Epithelial cell of esophagus (primary cell): ENCODE measurements at regions not wholly inside any gene's neighbourhood (a gene's known extent, or its start where the extent isn't known, plus 50 kb on each side); places are given as distances from the start of the nearest gene placed in this dataset.

Source experiments
- DNase-seq: peaks from one replicate; pipeline ENCODE4 v3.0.0; 2010; ENCODE audit warnings: low read depth
- H3K4me3 ChIP-seq: 2 replicates; pipeline ENCODE4 v1.5.1; 2011; ENCODE audit warnings: mild to moderate bottlenecking, low read length, control low read depth
- TF ChIP-seq, protein P1 (sequence below): IDR thresholded peaks from 2 replicates; pipeline ENCODE4 v1.5.1; 2011; ENCODE audit warnings: low read depth, mild to moderate bottlenecking, low read length, control low read depth, inconsistent platforms; ENCODE audit not compliant: insufficient read depth; ENCODE audit errors: missing control alignments

DNA sequence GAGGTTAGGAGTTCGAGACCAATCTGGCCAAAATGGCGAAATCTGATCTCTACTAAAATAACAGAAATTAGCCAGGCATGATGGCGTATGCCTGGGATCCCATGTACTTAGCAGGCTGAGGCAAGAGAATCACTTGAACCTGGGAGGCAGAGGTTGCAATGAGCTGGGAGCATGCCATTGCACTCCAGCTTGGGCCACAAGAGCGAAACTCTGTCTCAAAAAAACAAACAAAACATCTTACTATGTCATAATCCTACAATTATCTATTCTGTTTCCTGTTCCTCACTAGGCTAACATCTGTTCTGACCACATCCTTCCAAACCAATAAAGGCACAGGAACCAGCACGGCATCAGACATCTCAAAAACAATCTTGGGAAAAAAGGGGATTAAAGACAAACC, 361.8 kb upstream of the UBE2E3 start:
- TF ChIP-seq, protein P1, sequence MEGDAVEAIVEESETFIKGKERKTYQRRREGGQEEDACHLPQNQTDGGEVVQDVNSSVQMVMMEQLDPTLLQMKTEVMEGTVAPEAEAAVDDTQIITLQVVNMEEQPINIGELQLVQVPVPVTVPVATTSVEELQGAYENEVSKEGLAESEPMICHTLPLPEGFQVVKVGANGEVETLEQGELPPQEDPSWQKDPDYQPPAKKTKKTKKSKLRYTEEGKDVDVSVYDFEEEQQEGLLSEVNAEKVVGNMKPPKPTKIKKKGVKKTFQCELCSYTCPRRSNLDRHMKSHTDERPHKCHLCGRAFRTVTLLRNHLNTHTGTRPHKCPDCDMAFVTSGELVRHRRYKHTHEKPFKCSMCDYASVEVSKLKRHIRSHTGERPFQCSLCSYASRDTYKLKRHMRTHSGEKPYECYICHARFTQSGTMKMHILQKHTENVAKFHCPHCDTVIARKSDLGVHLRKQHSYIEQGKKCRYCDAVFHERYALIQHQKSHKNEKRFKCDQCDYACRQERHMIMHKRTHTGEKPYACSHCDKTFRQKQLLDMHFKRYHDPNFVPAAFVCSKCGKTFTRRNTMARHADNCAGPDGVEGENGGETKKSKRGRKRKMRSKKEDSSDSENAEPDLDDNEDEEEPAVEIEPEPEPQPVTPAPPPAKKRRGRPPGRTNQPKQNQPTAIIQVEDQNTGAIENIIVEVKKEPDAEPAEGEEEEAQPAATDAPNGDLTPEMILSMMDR: no peak
- H3K4me3 ChIP-seq: no peak overlapping the region
- DNase-seq: no peak

DNA sequence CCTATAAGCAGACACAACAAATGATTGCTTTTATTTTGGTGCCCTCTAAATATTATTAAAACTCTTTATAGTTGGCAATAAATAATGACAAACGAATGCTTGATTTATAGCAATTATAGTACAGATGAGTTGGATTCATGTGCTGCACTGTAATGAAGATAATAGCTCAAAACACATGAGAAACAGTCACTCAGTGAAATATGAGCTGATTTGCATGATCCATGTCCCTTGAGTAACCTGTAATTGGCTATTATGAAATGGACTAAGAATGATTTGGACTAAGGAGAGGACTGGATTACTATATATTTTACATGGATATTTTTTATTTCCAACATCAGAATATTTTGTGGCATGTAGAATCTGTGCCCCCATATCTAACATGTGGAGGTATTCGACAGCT, 365.6 kb upstream of the UBE2E3 start:
- TF ChIP-seq, protein P1: no peak
- no peak for DNase-seq
- H3K4me3 ChIP-seq: no peak overlapping the region

DNA sequence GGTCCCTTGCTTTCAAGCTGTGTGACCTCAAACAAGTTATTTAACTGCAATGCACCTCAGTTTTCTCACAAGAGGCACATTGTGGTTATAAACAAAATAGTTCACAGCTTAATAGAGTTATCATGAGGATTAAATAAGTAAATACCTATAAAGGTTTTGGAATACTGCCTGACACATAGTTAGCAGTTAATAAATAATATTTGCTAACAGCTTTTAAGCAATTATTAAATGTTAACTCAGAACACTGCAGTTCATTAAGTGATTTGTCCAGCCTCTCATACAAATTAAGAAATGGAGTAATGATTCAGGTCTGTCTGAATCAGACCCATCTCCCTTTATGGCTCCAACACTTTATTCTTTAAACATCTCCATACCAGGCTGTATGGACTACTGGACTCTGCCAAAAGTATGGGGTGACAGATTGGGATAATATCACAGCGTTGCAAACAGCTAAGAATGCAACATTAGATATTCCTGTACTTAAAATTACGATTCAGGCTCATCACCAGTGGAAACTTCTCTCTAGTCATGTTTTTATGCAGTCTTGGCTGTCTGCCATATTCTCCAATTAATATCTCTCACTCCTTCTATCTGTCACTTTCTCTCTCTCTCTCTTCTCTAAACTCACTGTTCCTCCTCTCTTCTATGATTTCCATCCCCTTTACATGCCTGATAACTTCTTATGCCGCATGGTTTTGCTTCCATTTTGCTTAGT, 370.6 kb upstream of the UBE2E3 start:
- no peak for DNase-seq
- TF ChIP-seq, protein P1: no peak
- H3K4me3 ChIP-seq: no peak overlapping the region

GRCh38 chr2:180607514-180608049, 372.8 kb upstream of the UBE2E3 start:
- DNase-seq: no peak
- no peak overlapping the region for H3K4me3 ChIP-seq
- TF ChIP-seq, protein P1: no peak

GRCh38 chr2:180604077-180604476, 376.3 kb upstream of the UBE2E3 start:
- H3K4me3 ChIP-seq: no peak overlapping the region
- peak; percentile 53 for DNase-seq
- TF ChIP-seq, protein P1: peak; percentile 49

DNA sequence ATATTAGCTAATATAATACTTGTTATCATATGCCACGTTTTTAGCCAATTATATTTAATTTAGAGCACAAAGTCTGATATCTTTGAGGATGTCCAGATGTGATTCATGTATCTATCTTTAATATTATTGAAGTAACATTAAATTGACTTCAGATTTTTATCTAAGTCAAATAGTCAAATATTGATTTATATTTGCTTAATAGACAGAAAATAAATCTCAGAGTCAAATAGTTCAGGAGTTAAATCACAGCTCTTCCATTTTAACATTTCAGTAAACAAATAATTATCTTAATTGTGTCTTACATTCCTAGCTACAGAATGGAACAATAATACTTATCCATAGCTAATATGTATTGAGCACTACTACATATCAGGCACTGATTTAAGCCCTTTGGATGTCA, 379.4 kb upstream of the UBE2E3 start:
- H3K4me3 ChIP-seq: no peak overlapping the region
- TF ChIP-seq, protein P1: no peak
- DNase-seq: no peak

GRCh38 chr2:180599804-180600203, 380.6 kb upstream of the UBE2E3 start:
- DNase-seq: no peak
- H3K4me3 ChIP-seq: no peak overlapping the region
- TF ChIP-seq, protein P1: no peak
